ENCODE measurements at regions not wholly inside any gene's neighbourhood (a gene's known extent, or its start where the extent isn't known, plus 50 kb on each side); places are given as distances from the start of the nearest gene placed in this dataset.

GRCh38 chr3:41118461-41119390, 80.6 kb upstream of the CTNNB1 start:
- TF ChIP-seq CTCF (conservative IDR thresholded peaks at IDR 0.05 in 1 of 2, IDR thresholded peaks at IDR 0.05 in 1 of 2; ENCODE audit: extremely low read depth in 1 of 2, insufficient read depth in 1 of 2, low read depth in 1 of 2, low read length in 2 of 2) (no peak), EZH2 (IDR thresholded peaks at IDR 0.05; ENCODE audit: borderline replicate concordance, low read length) (no peak)
